GM19455 (cell line): ENCODE measurements at regions not wholly inside any gene's neighbourhood (a gene's known extent, or its start where the extent isn't known, plus 50 kb on each side); places are given as distances from the start of the nearest gene placed in this dataset.

Experiments used
- ATAC-seq: cut with Tn5 transposase; IDR thresholded peaks from one replicate; pipeline ENCODE4 v1.9.1; 2021; ENCODE audit not compliant: unreplicated experiment

DNA sequence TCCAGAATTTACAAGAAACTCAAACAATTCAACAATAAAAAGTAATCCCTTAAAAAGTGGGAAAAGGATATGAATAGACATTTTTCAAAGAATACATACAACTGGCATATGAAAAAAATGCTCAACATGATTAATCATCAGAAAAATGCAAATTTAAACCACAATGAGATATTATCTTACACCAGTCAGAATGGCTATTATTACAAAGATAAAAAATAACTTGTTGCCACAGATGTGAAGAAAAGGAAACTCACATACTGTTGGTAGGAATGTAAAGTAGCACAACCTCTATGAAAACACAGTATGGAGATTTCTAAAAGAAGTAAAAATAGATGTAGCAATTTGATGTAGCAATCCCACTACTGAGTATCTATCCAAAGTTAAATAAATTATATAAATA is 65.1 kb upstream of the DIAPH2 start:
- no peak for ATAC-seq

- no peak for ATAC-seq
These were observed 62.8 kb upstream of the DIAPH2 start for GRCh38 chrX:96621811-96622210.
